ENCODE measurements at regions not wholly inside any gene's neighbourhood (a gene's known extent, or its start where the extent isn't known, plus 50 kb on each side); places are given as distances from the start of the nearest gene placed in this dataset.

DNA sequence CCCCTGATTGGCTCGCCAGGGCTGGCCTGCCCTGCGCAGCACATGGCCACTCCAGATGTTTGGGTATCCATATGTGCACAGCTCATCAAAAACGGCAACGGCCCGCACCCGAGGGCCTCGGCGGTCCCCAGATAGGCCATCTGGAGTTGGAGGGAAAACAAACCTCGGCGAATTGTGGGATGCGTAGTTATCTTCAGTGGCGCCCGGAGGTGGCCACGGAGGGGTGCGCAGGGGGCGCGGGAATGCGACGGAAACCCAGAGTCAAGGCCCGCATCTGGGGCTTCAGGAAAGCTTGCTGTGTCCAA is 156.5 kb downstream of the TLE3 start:
- TF ChIP-seq, protein P1, sequence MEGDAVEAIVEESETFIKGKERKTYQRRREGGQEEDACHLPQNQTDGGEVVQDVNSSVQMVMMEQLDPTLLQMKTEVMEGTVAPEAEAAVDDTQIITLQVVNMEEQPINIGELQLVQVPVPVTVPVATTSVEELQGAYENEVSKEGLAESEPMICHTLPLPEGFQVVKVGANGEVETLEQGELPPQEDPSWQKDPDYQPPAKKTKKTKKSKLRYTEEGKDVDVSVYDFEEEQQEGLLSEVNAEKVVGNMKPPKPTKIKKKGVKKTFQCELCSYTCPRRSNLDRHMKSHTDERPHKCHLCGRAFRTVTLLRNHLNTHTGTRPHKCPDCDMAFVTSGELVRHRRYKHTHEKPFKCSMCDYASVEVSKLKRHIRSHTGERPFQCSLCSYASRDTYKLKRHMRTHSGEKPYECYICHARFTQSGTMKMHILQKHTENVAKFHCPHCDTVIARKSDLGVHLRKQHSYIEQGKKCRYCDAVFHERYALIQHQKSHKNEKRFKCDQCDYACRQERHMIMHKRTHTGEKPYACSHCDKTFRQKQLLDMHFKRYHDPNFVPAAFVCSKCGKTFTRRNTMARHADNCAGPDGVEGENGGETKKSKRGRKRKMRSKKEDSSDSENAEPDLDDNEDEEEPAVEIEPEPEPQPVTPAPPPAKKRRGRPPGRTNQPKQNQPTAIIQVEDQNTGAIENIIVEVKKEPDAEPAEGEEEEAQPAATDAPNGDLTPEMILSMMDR (IDR thresholded peaks at IDR 0.05) = no peak
- TF ChIP-seq POLR2A (IDR thresholded peaks at IDR 0.05; ENCODE audit: low read depth) (no peak), POLR2AphosphoS5 (IDR thresholded peaks at IDR 0.05) (no peak), EP300 (IDR thresholded peaks at IDR 0.05) (no peak)

Measured in esophagus muscularis mucosa (tissue), 4 donors.